HG02642 (cell line): ENCODE measurements at regions not wholly inside any gene's neighbourhood (a gene's known extent, or its start where the extent isn't known, plus 50 kb on each side); places are given as distances from the start of the nearest gene placed in this dataset.
"Not testable (repeated sequence)": the region's sequence is repeated elsewhere in the genome, so short reads cannot be mapped to it uniquely, and the experiment has no call there.

Experiments
- ATAC-seq: cut with Tn5 transposase; IDR thresholded peaks from one replicate; pipeline ENCODE4 v1.9.1; 2021; ENCODE audit warnings: mild to moderate bottlenecking; ENCODE audit not compliant: unreplicated experiment, poor library complexity

DNA sequence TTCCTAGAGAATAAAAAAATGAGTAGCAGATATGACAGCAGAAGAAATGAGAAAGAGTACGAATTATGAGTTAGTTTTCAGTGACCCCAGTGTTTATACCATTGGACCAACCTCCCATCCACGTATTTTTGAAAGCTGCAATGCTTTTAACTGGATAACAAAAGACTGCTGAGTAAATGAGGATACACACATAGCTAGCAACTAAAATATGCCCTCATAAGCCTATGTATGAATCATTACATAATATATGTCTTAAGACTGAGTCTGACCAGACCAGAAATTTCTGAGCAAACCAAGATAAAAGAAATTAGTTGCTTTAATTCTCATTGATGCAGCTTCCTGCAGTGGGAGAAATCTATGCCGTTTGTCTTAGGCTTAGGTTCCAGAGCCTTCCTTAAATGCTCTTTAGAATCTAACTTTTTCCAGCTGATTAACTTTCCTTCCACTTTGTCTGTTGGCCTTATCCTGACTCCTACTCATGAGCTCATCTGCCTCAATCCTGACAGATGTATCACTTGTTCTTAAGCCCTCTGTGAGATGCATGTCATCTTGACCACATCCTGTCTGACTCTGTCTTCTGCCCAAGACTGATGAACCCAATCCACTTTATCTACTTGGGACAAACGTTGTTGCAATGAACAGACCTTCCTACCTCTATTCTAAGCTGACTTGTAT lies 301.4 kb upstream of the AADAT start:
- no peak for ATAC-seq

DNA sequence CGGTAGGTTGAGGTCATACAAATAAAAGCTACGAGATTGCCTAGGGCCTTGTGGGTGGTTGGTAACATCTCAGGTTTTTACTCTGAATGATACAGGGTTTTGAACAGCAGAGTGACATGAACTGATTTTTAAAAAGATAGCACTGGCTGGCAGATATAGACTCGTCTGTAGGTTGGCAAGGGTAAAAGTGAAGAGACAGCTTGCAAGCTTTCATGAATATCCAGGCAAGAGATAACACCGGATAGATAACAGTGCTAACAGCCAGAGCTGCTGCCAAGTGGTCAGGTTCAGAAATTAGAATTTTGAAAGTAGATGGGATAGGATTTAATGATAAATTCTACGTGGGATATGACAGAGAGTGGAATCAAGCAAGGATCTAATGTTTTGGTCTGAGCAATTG lies 299.7 kb upstream of the AADAT start:
- ATAC-seq = no peak

DNA sequence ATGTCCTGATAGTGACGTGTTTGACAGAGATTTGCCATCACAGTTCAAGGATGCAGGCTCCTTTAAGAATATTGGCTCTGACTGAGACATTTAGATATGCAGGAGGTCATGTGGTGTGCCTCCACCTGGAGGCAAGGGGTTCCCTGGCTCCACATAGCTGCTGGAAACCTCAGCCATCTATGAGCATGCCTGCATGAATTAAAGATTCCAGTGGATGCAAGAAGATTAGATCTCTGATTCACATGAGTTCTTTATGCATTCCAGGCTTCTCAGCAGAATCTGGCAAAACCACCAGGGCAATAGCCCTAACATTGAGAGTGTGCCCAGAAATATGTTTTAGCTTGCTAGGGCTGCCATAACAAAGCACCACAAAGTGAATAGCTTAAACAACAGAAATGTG lies 298.5 kb upstream of the AADAT start:
- no peak for ATAC-seq

DNA sequence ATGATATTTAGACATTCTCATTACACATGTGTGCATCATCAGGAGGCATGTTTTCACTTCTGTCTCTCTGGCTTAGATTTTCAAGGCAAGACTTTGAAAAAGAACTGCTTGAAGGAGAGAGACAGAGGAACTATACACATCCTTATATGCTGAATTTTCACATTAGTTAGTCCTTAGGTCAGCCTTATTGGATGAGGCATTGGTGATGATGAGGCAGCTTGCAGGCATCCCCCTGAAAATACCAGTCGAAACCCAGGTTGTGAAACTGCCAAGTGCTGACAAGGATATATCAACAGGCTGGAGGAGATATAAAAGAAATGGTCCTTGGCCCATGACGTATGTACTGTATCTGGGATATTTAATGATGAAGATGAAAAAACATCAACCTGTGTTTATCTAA lies 297.2 kb upstream of the AADAT start:
- ATAC-seq = no peak

DNA sequence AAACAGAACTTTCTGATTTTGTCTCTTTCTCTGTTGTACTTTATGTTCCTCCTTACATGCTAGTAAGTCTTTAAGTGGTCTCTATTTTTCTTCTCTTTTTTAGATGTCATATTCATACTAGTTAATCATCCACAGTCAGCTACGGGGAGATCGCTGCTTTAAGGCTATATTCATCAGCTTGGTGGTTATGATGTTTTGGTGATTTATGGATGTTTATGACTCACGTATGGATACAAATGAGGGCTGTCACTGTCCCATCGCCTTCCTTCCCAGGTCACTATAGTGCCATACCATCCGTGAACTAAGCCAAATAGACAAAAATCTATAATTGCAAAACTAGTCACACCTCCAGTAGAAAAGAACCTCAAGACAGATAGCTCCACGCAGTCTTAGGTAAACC lies 296.8 kb upstream of the AADAT start:
- ATAC-seq = no peak

DNA sequence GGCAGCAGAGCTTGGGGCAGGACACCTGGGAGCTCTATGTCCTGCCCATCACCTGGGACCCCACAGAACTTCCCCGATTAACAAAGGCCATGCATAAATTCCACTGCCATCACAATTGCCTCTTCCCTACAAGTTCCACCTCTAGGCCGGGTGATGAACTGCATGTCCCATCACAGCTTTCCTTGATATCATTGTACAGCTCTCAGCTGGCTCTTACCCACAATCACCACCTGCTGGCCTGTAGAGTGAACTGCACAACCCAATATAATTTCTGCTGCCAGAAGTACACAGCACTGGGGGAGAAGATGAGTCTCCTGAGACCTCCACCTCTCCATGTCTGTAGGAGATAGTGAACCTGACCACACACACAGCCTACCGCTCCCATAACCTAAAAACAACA lies 285.0 kb upstream of the AADAT start:
- ATAC-seq = peak; percentile 100

DNA sequence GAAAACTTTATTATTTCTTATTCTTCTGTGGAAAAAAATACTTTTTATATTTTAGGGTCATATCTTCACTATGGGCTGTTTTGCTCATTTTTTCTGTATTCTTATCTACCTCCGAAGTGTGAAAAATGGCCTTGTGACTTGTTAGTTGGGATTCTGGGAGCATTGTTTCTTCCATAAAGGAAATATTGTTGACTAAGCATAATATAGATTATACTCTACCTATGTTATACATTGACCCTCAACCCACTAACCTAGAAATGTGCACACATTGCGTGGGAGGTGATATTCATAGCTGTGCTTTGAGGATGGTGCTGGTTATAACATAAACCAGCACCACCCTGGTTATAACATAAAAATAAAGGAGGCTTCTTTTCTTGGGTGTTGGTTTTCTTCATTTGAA lies 259.2 kb upstream of the AADAT start:
- no peak for ATAC-seq

DNA sequence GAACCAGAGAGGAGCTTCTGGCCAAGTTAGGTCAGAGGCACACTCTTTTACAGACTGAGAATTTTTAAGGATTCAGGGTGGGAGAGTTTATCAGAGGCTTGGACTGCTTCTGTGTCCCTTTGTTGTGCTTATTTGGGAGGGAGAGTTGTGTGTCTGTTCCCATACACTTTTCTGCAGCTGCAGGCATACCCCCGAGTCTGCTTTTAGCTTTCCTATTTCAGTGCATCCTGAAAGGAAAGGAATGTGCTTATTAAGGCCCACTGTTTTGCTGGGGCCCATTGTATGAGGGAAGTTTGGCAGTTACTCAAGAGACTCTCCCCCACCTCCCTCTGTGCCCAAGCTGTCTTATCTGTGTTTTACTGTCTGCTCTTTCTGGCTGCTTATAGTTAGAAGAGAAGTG lies 257.4 kb upstream of the AADAT start:
- ATAC-seq = not testable (repeated sequence)

DNA sequence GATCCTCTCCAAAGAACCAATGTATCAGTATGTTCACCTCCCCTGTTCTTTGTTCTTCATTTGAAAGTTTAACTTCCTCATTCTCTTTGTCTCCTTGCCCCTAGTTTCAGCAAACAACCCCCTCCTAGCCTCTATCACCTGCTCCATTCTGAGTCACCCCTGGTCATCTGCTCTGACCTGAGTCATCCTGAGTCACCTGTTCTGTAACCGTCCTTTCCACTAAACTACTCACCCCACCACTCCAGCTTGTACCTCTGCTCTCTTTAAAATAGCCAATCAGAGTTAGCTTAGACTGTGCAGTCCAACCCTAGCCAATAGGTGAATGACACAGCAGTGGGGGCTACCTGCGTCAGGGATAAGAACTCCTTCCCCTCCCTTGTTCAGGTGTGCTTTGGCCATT lies 249.8 kb upstream of the AADAT start:
- ATAC-seq = no peak

DNA sequence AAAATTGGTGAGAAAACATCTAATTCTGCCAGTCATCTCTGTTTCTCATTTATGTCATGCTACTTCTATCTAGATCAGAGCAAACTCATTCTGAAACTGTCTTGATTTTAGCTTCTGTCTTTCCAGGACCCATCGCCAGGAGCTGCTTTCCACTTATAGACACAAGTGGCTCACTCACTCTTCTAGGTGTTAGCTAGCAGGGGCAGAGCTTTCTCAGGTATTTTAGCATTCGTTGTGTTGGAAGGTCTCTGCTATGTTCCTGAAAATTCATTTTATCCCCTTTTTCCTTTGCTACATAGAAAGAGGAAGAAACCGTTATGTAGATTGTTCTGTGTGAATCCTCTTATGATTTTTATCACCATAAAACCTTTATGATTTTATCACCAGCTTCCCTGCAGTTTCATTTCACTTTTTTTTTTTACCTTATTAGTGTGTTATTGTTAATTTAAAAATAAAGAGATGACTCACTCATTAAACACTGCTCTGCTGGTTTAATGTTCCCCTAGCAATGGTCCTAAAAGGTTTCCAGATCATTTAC lies 246.6 kb upstream of the AADAT start:
- peak; percentile 89 for ATAC-seq

DNA sequence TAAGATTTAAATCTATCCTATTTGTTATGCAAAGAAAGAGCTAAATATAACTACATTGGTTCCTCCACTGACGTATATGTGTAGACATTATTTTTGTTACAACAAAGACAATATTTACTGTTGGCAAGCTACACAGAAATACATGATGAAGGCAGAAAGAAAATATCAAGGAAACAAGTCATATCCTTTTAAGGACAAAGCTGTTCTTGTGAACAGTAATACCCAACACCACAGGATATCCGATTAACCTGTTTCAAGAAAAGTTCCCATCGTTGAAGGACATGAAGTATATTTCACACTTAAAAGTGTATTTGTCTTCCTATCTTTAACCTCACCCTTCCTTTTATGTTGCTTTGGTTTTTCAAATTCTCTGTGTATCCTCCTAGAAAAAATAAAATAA lies 235.8 kb upstream of the AADAT start:
- no peak for ATAC-seq

DNA sequence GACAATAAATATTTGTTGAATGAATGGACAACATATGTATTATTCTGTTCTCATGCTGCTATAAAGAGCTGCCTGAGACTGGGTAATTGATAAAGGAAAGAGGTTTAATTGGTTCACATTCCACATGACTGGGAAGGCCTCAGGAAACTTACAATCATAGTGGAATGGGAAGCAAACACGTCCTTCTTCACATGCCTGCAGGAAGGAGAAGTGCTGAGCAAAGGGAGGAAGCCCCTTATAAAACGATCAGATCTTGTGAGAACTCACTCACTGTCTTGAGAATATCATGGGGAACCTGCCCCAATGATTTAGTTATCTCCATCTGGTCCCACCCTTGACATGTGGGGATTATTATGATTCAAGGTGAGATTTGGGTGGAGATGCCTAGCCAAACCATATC lies 233.9 kb upstream of the AADAT start:
- no peak for ATAC-seq

DNA sequence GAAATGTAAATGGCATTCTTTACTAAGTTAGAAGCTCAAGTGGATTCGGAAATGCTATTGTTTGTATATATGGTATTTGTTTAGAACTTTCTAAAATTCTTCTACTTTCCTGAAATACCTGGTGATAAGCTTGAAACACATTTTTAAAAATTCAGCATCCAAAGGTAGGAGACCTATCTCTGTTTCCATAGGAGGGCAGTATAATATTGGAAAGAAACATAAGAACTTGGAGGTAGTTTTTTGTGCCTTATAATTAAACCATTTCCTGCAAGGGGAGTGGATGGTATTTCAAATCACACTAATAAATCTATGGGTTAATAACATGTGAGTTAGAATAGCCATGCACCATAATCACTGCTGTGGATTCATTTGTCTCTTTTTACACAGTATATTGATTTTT lies 217.4 kb upstream of the AADAT start:
- no peak for ATAC-seq

DNA sequence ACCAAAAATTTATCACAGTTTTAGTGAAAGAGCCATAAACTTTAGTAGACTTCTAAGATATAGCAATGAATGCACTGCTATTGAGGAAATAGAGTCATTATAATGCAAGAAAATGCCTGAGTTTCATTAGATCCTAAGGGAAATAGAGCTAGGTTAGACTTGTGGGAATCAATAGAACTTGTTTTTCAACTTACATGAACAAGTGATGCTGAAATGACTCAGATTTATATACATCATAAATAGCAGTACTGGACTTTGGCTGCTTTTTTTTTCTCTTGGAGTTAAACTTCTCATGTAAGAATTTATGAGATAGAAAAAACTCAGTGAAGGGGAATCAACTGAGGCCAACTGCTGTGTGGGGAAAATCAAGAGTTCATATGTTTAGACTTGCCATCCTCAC lies 216.5 kb upstream of the AADAT start:
- ATAC-seq = no peak

DNA sequence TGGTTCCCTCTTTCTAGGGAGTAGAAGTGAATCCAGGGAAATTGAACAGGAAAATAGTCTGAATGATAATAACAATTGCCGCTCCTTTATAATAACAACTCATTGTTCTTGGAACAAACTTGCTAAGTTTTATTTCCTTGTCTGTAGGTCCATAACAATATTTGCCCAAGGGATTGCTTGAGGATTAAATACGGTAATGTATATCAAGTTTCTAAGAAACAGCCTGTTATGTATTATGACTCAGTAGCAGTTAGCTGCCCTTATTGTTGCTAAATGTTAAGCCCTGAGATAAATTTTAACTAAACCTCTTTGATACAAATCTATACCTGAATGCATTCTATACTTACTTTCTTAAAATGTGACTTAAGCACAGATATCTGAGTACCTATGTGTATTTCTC lies 215.9 kb upstream of the AADAT start:
- no peak for ATAC-seq

DNA sequence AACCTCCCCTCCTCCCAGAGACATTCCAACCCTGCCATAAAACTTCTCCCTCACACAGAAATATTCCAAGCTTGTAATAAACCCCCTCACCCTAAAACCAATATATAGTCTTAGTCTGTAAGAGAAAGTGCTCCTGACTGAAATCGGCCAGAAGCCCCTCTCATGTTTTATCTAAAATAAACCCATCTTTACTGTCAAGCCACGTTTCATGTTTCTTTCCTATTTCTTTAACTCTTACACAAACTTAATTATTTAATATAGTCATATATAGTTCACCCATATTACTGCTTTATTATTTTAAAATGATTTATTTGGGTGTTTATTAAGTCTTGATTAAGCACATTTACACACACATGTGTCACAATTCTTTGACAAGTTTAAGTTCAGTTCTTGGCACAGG lies 191.3 kb upstream of the AADAT start:
- ATAC-seq = no peak

DNA sequence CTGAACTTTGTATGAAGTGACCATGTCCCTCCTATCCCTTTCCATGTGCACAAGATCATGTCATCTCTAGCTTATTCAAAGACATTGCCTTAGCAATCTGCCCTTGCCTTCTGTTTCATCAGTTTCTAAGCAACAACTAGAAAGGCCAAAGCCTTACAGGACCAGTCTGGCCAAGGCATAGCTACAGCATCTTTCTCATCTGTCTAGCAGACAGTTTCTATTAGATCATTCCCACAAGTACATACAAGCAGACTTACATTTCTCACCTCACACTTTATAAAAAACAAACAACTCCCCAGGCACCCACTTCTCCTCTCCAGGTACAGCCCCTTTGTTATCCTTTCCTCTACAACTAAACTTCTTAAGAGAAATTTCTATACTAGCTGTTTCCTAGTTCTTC lies 188.7 kb upstream of the AADAT start:
- no peak for ATAC-seq

DNA sequence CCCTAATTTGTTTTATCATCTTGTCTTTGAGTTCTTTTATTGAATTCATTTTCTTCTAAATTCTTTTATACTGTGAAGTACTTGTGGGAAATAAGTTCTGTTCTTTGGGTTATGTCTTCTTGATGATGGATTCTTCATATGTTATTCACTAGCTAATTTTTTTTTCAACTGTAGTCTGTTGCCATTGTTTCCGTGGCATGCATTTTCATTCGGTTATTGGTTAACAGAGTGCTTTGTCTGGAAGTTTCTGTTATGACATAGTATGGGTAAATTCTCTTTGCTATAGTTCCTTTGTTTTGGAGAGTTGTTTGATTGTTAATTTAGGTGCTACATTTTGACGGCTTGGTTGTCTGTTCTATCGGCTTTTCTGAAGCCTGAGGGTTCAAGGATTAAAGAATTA lies 184.9 kb upstream of the AADAT start:
- ATAC-seq = no peak

DNA sequence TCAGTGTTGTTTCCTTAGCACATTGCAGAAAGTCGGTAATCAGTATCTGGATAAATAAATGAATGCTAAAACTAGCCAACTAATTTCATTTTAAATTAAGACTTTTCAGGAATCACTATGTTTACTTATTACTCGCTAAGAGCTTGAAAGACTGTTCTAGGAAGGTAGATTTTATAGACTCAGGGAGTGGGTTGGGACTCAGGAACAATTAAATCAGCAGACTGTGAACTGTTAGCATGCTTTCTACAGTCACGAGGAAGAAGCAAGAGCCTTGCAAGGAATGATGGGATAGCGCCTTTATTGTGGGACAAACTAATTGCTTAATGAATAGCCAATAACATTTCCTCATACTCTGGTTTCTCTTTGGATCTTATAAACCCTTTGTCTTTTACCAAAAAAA lies 183.2 kb upstream of the AADAT start:
- ATAC-seq = no peak

DNA sequence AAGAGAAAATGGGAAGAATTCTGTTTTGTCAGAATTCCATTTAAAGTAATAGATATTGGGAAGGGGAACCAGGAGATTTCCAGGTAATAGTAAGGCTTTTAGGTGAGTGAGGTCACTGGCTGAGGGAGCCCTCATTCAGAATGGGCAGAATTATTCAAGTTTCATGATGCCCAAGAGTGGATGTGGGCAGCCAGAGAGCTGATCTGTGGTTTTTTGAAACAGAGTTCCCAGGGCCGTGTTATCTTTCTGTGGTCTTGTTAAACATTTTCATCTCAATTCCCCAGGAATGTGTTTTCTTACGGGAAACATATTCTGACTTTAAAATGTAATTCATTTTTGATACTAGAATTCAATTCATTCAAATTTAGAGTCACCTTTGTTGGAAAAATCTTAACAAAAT lies 182.0 kb upstream of the AADAT start:
- ATAC-seq = no peak

DNA sequence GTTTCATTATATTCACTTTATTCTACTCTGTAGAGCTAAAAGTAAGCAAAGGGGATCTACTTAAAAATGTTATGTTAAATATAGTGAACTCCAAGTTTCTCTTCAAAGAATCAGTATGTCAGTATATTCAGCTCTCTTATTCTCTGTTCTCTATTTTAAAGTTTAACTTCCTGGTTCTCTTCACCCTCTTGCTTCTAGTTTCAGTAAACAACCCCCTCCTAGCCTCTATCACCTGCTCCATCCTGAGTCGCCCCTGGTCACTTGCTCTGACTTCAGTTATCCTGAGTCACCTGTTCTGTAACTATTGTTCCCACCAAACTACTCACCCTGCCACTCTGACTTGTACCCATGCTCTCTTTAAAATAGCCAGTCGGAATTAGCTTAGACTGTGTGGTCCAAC lies 180.9 kb upstream of the AADAT start:
- ATAC-seq = no peak

DNA sequence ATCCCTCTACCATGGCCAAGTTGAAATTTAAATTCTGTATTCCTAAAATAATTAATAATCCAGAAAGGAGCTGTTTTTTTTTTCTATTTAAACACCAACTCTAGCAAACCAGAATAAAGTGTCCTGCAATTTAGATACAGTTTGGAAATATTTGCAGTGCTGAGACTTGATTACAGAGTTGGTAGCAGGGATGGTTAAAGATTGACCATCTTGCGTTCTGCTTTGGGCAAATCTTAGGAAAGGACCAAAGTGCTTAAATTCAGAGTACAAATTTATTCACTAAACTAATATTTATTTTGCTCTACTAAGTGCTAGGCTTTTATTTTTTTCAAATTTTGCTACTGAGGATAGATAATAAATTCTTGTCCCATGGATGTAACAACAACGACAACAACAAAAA lies 180.2 kb upstream of the AADAT start:
- ATAC-seq = no peak
